ENCODE measurements at regions not wholly inside any gene's neighbourhood (a gene's known extent, or its start where the extent isn't known, plus 50 kb on each side); places are given as distances from the start of the nearest gene placed in this dataset.

- TF ChIP-seq EZH2 (IDR thresholded peaks at IDR 0.05) (no peak), POLR2A (IDR thresholded peaks at IDR 0.05; ENCODE audit: borderline replicate concordance, extremely low read depth, insufficient read depth, insufficient read length) (no peak), CTCF (IDR thresholded peaks at IDR 0.05 in 2 of 3, conservative IDR thresholded peaks at IDR 0.05 in 1 of 3; ENCODE audit: borderline replicate concordance in 1 of 3, insufficient read depth in 1 of 3, low read depth in 2 of 3, low read length in 2 of 3) (no peak), RAD21 (IDR thresholded peaks at IDR 0.05; ENCODE audit: low read depth) (no peak), SIN3A (IDR thresholded peaks at IDR 0.05; ENCODE audit: low read depth) (no peak), POLR2AphosphoS5 (IDR thresholded peaks at IDR 0.05; ENCODE audit: low read depth, low read length) (no peak), MAX (IDR thresholded peaks at IDR 0.05) (no peak), REST (IDR thresholded peaks at IDR 0.05; ENCODE audit: low read depth) (no peak), EGR1 (IDR thresholded peaks at IDR 0.05; ENCODE audit: low read depth) (no peak), ATF3 (IDR thresholded peaks at IDR 0.05) (no peak), EZH2phosphoT487 (IDR thresholded peaks at IDR 0.05; ENCODE audit: borderline replicate concordance) (no peak), ELF1 (IDR thresholded peaks at IDR 0.05; ENCODE audit: borderline replicate concordance, low read depth) (no peak)
Observed at GRCh38 chr3:164459521-164460151, 618.7 kb downstream of the SI start.

All from HCT116 (cell line).